ENCODE measurements at regions not wholly inside any gene's neighbourhood (a gene's known extent, or its start where the extent isn't known, plus 50 kb on each side); places are given as distances from the start of the nearest gene placed in this dataset.

DNA sequence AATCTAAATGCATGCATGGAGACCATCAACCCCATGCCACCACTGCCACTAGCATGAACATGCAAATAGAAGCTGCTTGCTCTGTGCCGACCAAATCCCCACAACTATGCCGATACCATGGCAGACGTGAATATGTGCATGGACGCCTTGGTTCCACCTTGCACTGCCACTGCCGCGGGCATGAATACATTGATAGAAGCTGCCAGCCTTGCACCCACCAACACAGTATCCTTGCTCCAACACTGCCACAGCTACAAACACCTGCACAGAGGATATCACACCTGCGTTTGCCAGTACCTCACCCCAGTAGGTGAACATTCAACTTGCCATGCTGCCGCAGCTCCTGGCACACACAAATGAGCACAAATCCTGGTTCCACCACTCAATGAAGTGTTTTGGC, 527.4 kb upstream of the REG3G start:
- H3K27ac ChIP-seq, result no peak overlapping the region
- ChIA-PET CTCF (no interaction called here), POLR2A (ENCODE audit: unreplicated experiment) (no interaction called here)
- H4K20me1 ChIP-seq (ENCODE audit: insufficient read depth), result peaks cover 4% of the 10 kb centered on the region
- no peaks in the 10 kb centered on the region for H3K27me3 ChIP-seq (ENCODE audit: insufficient read depth, low read depth)
- BruUV-seq (replicated peaks), result no TSS peak
- H3K79me2 ChIP-seq (ENCODE audit: low read depth), result peaks cover 71% of the 10 kb centered on the region
- no peaks in the 10 kb centered on the region for H3K4me1 ChIP-seq (replicated peaks; ENCODE audit: insufficient read depth)
- H3F3A ChIP-seq (ENCODE audit: insufficient read depth, low read depth), result no peaks in the 10 kb centered on the region
- DNase-seq, result no peak
- no peak overlapping the region for H3K4me2 ChIP-seq
- H3K9me3 ChIP-seq (ENCODE audit: insufficient read depth, low read depth), result peaks cover 8% of the 10 kb centered on the region
- peaks cover 3% of the 10 kb centered on the region for H3K36me3 ChIP-seq (ENCODE audit: low read depth)
- no peak overlapping the region for H3K4me3 ChIP-seq
- no peak overlapping the region for H2AFZ ChIP-seq
- TF ChIP-seq, protein P1, sequence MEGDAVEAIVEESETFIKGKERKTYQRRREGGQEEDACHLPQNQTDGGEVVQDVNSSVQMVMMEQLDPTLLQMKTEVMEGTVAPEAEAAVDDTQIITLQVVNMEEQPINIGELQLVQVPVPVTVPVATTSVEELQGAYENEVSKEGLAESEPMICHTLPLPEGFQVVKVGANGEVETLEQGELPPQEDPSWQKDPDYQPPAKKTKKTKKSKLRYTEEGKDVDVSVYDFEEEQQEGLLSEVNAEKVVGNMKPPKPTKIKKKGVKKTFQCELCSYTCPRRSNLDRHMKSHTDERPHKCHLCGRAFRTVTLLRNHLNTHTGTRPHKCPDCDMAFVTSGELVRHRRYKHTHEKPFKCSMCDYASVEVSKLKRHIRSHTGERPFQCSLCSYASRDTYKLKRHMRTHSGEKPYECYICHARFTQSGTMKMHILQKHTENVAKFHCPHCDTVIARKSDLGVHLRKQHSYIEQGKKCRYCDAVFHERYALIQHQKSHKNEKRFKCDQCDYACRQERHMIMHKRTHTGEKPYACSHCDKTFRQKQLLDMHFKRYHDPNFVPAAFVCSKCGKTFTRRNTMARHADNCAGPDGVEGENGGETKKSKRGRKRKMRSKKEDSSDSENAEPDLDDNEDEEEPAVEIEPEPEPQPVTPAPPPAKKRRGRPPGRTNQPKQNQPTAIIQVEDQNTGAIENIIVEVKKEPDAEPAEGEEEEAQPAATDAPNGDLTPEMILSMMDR (conservative IDR thresholded peaks at IDR 0.05), result no peak
- TF ChIP-seq EZH2 (IDR thresholded peaks at IDR 0.05; ENCODE audit: low read depth), result no peak
- no peaks in the 10 kb centered on the region for H3K9me2 ChIP-seq (ENCODE audit: insufficient read depth)
- intact Hi-C loops (cut with micrococcal nuclease; ENCODE audit: unreplicated experiment), result no loop called here

DNA sequence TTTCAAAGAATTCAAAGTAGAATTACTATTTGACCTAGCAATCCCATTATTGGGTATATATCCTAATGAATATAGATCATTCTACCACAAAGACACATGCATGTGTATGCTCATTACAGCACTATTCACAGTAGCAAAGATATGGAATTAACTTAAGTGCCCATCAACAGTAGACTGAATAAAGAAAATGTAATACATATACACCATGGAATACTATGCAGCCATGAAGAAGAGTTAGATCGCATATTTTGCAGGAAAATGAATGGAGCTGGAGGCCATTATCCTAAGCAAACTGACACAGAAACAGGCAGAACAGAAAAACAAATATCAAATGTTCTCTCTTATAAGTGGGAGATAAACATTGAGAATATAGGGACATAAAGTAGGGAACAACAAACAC, 519.2 kb upstream of the REG3G start:
- peaks cover 85% of the 10 kb centered on the region for H3K79me2 ChIP-seq (ENCODE audit: low read depth)
- H3K27ac ChIP-seq, result no peak overlapping the region
- H3K4me1 ChIP-seq (replicated peaks; ENCODE audit: insufficient read depth), result no peaks in the 10 kb centered on the region
- POLR2A ChIA-PET (ENCODE audit: unreplicated experiment), result no interaction called here
- no peaks in the 10 kb centered on the region for H3K9me2 ChIP-seq (ENCODE audit: insufficient read depth)
- CTCF ChIA-PET, result no interaction called here
- no peak overlapping the region for H2AFZ ChIP-seq
- intact Hi-C loops (cut with micrococcal nuclease; ENCODE audit: unreplicated experiment), result no loop called here
- no TSS peak for BruUV-seq (replicated peaks)
- H3K36me3 ChIP-seq (ENCODE audit: low read depth), result peaks cover 3% of the 10 kb centered on the region; the same call in 1 of the 2 replicates
- H3K27me3 ChIP-seq (ENCODE audit: insufficient read depth, low read depth), result no peaks in the 10 kb centered on the region
- H4K20me1 ChIP-seq (ENCODE audit: insufficient read depth), result peaks cover 14% of the 10 kb centered on the region
- H3F3A ChIP-seq (ENCODE audit: insufficient read depth, low read depth), result peaks cover 3% of the 10 kb centered on the region; the same call in 1 of the 2 replicates
- no peak overlapping the region for H3K4me3 ChIP-seq
- no peak overlapping the region for H3K4me2 ChIP-seq
- no peak for TF ChIP-seq EZH2 (IDR thresholded peaks at IDR 0.05; ENCODE audit: low read depth)
- TF ChIP-seq, protein P1 (conservative IDR thresholded peaks at IDR 0.05), result no peak
- DNase-seq, result no peak
- peaks cover 12% of the 10 kb centered on the region for H3K9me3 ChIP-seq (ENCODE audit: insufficient read depth, low read depth)

DNA sequence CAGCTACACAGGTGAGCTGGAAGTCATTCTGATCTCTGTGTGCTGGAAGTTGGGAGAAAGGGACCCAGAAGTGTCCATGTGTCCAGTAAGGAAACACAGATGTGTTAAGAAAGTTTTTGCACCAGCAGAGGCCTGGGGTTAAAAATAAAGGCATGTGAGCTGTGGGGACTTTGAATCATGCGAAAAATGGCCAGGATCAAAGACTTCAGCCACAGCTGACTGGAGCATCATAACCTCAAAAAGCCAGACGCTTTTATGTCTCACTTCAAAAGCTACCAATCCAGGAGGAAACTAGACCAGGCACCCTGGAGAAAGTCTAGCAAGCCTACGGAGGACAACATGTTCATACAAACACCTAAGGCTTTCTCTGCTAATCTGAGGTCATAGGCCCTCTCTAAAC, 503.6 kb upstream of the REG3G start:
- ChIA-PET POLR2A (ENCODE audit: unreplicated experiment) (no interaction called here), CTCF (no interaction called here)
- no peaks in the 10 kb centered on the region for H3K9me3 ChIP-seq (ENCODE audit: insufficient read depth, low read depth)
- DNase-seq, result no peak
- H2AFZ ChIP-seq, result no peak overlapping the region
- no peaks in the 10 kb centered on the region; the same call in 1 of the 2 replicates for H3K36me3 ChIP-seq (ENCODE audit: low read depth)
- no peak overlapping the region for H3K4me3 ChIP-seq
- peaks cover 68% of the 10 kb centered on the region for H4K20me1 ChIP-seq (ENCODE audit: insufficient read depth)
- no peaks in the 10 kb centered on the region for H3F3A ChIP-seq (ENCODE audit: insufficient read depth, low read depth)
- H3K9me2 ChIP-seq (ENCODE audit: insufficient read depth), result no peaks in the 10 kb centered on the region
- H3K79me2 ChIP-seq (ENCODE audit: low read depth), result peaks cover 94% of the 10 kb centered on the region
- intact Hi-C loops (cut with micrococcal nuclease; ENCODE audit: unreplicated experiment), result no loop called here
- no peak overlapping the region for H3K4me2 ChIP-seq
- TF ChIP-seq, protein P1 (conservative IDR thresholded peaks at IDR 0.05), result no peak
- TF ChIP-seq EZH2 (IDR thresholded peaks at IDR 0.05; ENCODE audit: low read depth), result no peak
- no peaks in the 10 kb centered on the region for H3K27me3 ChIP-seq (ENCODE audit: insufficient read depth, low read depth)
- H3K27ac ChIP-seq, result no peak overlapping the region
- no TSS peak for BruUV-seq (replicated peaks)
- H3K4me1 ChIP-seq (replicated peaks; ENCODE audit: insufficient read depth), result no peaks in the 10 kb centered on the region

All from PC-9 (cell line).